ENCODE measurements at regions not wholly inside any gene's neighbourhood (a gene's known extent, or its start where the extent isn't known, plus 50 kb on each side); places are given as distances from the start of the nearest gene placed in this dataset.

GRCh38 chr16:80330150-80330549 is 210.6 kb upstream of the DYNLRB2 start:
- TF ChIP-seq CTCF (conservative IDR thresholded peaks at IDR 0.05; ENCODE audit: low read depth, low read length) (no peak), EZH2 (IDR thresholded peaks at IDR 0.05; ENCODE audit: low read length, unreplicated experiment) (no peak), EZH2phosphoT487 (IDR thresholded peaks at IDR 0.05; ENCODE audit: borderline replicate concordance, low read length) (no peak)

All from PC-3 (cell line).